ENCODE measurements at regions not wholly inside any gene's neighbourhood (a gene's known extent, or its start where the extent isn't known, plus 50 kb on each side); places are given as distances from the start of the nearest gene placed in this dataset.
"Not testable (repeated sequence)": the region's sequence is repeated elsewhere in the genome, so short reads cannot be mapped to it uniquely, and the experiment has no call there.

- not testable (repeated sequence) for H3K27ac ChIP-seq (ENCODE audit: low read depth, low read length); H3K27me3 ChIP-seq (ENCODE audit: control insufficient read depth, insufficient read depth, low read length); H3K4me1 ChIP-seq (ENCODE audit: control insufficient read depth, insufficient read depth, low read length); H3K4me3 ChIP-seq (ENCODE audit: low read depth, low read length); H3K9me3 ChIP-seq (ENCODE audit: control insufficient read depth, insufficient read depth, low read length); H3K36me3 ChIP-seq (ENCODE audit: control insufficient read depth, insufficient read depth, low read length); H3K9ac ChIP-seq (ENCODE audit: low read depth, low read length)
Measured at GRCh38 chr1:65552484-65552883, 132.0 kb downstream of the LEPR start.

- not testable (repeated sequence) for H3K4me3 ChIP-seq (ENCODE audit: low read depth, low read length); H3K36me3 ChIP-seq (ENCODE audit: control insufficient read depth, insufficient read depth, low read length); H3K27me3 ChIP-seq (ENCODE audit: control insufficient read depth, insufficient read depth, low read length); H3K4me1 ChIP-seq (ENCODE audit: control insufficient read depth, insufficient read depth, low read length); H3K9me3 ChIP-seq (ENCODE audit: control insufficient read depth, insufficient read depth, low read length); H3K9ac ChIP-seq (ENCODE audit: low read depth, low read length)
- peak overlapping the region; percentile 35 for H3K27ac ChIP-seq (ENCODE audit: low read depth, low read length)
Measured at GRCh38 chr1:65554086-65554764, 133.8 kb downstream of the LEPR start.

- Histone ChIP-seq H3K27me3 (ENCODE audit: control insufficient read depth, insufficient read depth, low read length) (no peaks in the 10 kb centered on the region), H3K4me1 (ENCODE audit: control insufficient read depth, insufficient read depth, low read length) (no peaks in the 10 kb centered on the region; the same call in 1 of the 2 replicates), H3K4me3 (ENCODE audit: low read depth, low read length) (no peak overlapping the region), H3K36me3 (ENCODE audit: control insufficient read depth, insufficient read depth, low read length) (no peaks in the 10 kb centered on the region), H3K9me3 (ENCODE audit: control insufficient read depth, insufficient read depth, low read length) (no peaks in the 10 kb centered on the region), H3K27ac (ENCODE audit: low read depth, low read length) (peak overlapping the region; percentile 35), H3K9ac (ENCODE audit: low read depth, low read length) (no peak overlapping the region)
Measured at GRCh38 chr1:65554829-65555228, 134.4 kb downstream of the LEPR start.

GRCh38 chr1:65558215-65558614 is 137.7 kb downstream of the LEPR start:
- Histone ChIP-seq H3K9ac (ENCODE audit: low read depth, low read length) (no peak overlapping the region), H3K27ac (ENCODE audit: low read depth, low read length) (no peak overlapping the region), H3K9me3 (ENCODE audit: control insufficient read depth, insufficient read depth, low read length) (no peaks in the 10 kb centered on the region), H3K27me3 (ENCODE audit: control insufficient read depth, insufficient read depth, low read length) (no peaks in the 10 kb centered on the region), H3K36me3 (ENCODE audit: control insufficient read depth, insufficient read depth, low read length) (no peaks in the 10 kb centered on the region), H3K4me3 (ENCODE audit: low read depth, low read length) (no peak overlapping the region), H3K4me1 (ENCODE audit: control insufficient read depth, insufficient read depth, low read length) (no peaks in the 10 kb centered on the region; the same call in 1 of the 2 replicates)

GRCh38 chr1:65564493-65564892 is 144.0 kb downstream of the LEPR start:
- Histone ChIP-seq H3K27ac (ENCODE audit: low read depth, low read length) (no peak overlapping the region), H3K27me3 (ENCODE audit: control insufficient read depth, insufficient read depth, low read length) (no peaks in the 10 kb centered on the region), H3K36me3 (ENCODE audit: control insufficient read depth, insufficient read depth, low read length) (no peaks in the 10 kb centered on the region), H3K4me1 (ENCODE audit: control insufficient read depth, insufficient read depth, low read length) (no peaks in the 10 kb centered on the region), H3K9me3 (ENCODE audit: control insufficient read depth, insufficient read depth, low read length) (no peaks in the 10 kb centered on the region), H3K9ac (ENCODE audit: low read depth, low read length) (no peak overlapping the region), H3K4me3 (ENCODE audit: low read depth, low read length) (peak overlapping the region; percentile 50; the same call in 1 of the 2 replicates)

GRCh38 chr1:65568285-65568684 is 147.8 kb downstream of the LEPR start:
- no peaks in the 10 kb centered on the region for H3K9me3 ChIP-seq (ENCODE audit: control insufficient read depth, insufficient read depth, low read length)
- H3K4me1 ChIP-seq (ENCODE audit: control insufficient read depth, insufficient read depth, low read length) = no peaks in the 10 kb centered on the region
- H3K4me3 ChIP-seq (ENCODE audit: low read depth, low read length) = no peak overlapping the region
- H3K27me3 ChIP-seq (ENCODE audit: control insufficient read depth, insufficient read depth, low read length) = no peaks in the 10 kb centered on the region
- no peak overlapping the region for H3K27ac ChIP-seq (ENCODE audit: low read depth, low read length)
- no peaks in the 10 kb centered on the region for H3K36me3 ChIP-seq (ENCODE audit: control insufficient read depth, insufficient read depth, low read length)
- no peak overlapping the region for H3K9ac ChIP-seq (ENCODE audit: low read depth, low read length)

- no peaks in the 10 kb centered on the region for H3K36me3 ChIP-seq (ENCODE audit: control insufficient read depth, insufficient read depth, low read length)
- H3K4me1 ChIP-seq (ENCODE audit: control insufficient read depth, insufficient read depth, low read length) = no peaks in the 10 kb centered on the region
- no peak overlapping the region for H3K4me3 ChIP-seq (ENCODE audit: low read depth, low read length)
- no peaks in the 10 kb centered on the region for H3K9me3 ChIP-seq (ENCODE audit: control insufficient read depth, insufficient read depth, low read length)
- no peak overlapping the region for H3K9ac ChIP-seq (ENCODE audit: low read depth, low read length)
- no peak overlapping the region for H3K27ac ChIP-seq (ENCODE audit: low read depth, low read length)
- H3K27me3 ChIP-seq (ENCODE audit: control insufficient read depth, insufficient read depth, low read length) = no peaks in the 10 kb centered on the region
Measured at GRCh38 chr1:65572701-65573421, 152.4 kb downstream of the LEPR start.

GRCh38 chr1:65577278-65577677 is 156.8 kb downstream of the LEPR start:
- no peaks in the 10 kb centered on the region for H3K36me3 ChIP-seq (ENCODE audit: control insufficient read depth, insufficient read depth, low read length)
- H3K9me3 ChIP-seq (ENCODE audit: control insufficient read depth, insufficient read depth, low read length) = no peaks in the 10 kb centered on the region
- no peak overlapping the region for H3K27ac ChIP-seq (ENCODE audit: low read depth, low read length)
- no peak overlapping the region for H3K4me3 ChIP-seq (ENCODE audit: low read depth, low read length)
- no peaks in the 10 kb centered on the region for H3K4me1 ChIP-seq (ENCODE audit: control insufficient read depth, insufficient read depth, low read length)
- H3K27me3 ChIP-seq (ENCODE audit: control insufficient read depth, insufficient read depth, low read length) = no peaks in the 10 kb centered on the region
- H3K9ac ChIP-seq (ENCODE audit: low read depth, low read length) = no peak overlapping the region

GRCh38 chr1:65577982-65578381 is 157.5 kb downstream of the LEPR start:
- not testable (repeated sequence) for H3K4me1 ChIP-seq (ENCODE audit: control insufficient read depth, insufficient read depth, low read length); H3K27me3 ChIP-seq (ENCODE audit: control insufficient read depth, insufficient read depth, low read length); H3K9ac ChIP-seq (ENCODE audit: low read depth, low read length); H3K9me3 ChIP-seq (ENCODE audit: control insufficient read depth, insufficient read depth, low read length); H3K36me3 ChIP-seq (ENCODE audit: control insufficient read depth, insufficient read depth, low read length); H3K4me3 ChIP-seq (ENCODE audit: low read depth, low read length); H3K27ac ChIP-seq (ENCODE audit: low read depth, low read length)

GRCh38 chr1:65581119-65581518 is 160.7 kb downstream of the LEPR start:
- Histone ChIP-seq H3K4me3 (ENCODE audit: low read depth, low read length) (no peak overlapping the region), H3K27ac (ENCODE audit: low read depth, low read length) (no peak overlapping the region), H3K4me1 (ENCODE audit: control insufficient read depth, insufficient read depth, low read length) (no peaks in the 10 kb centered on the region), H3K36me3 (ENCODE audit: control insufficient read depth, insufficient read depth, low read length) (no peaks in the 10 kb centered on the region), H3K27me3 (ENCODE audit: control insufficient read depth, insufficient read depth, low read length) (no peaks in the 10 kb centered on the region), H3K9me3 (ENCODE audit: control insufficient read depth, insufficient read depth, low read length) (no peaks in the 10 kb centered on the region), H3K9ac (ENCODE audit: low read depth, low read length) (no peak overlapping the region)

GRCh38 chr1:65584399-65584798 is 163.9 kb downstream of the LEPR start:
- H3K4me3 ChIP-seq (ENCODE audit: low read depth, low read length) = no peak overlapping the region
- H3K36me3 ChIP-seq (ENCODE audit: control insufficient read depth, insufficient read depth, low read length) = no peaks in the 10 kb centered on the region
- H3K9me3 ChIP-seq (ENCODE audit: control insufficient read depth, insufficient read depth, low read length) = no peaks in the 10 kb centered on the region
- H3K9ac ChIP-seq (ENCODE audit: low read depth, low read length) = no peak overlapping the region
- H3K4me1 ChIP-seq (ENCODE audit: control insufficient read depth, insufficient read depth, low read length) = no peaks in the 10 kb centered on the region
- H3K27ac ChIP-seq (ENCODE audit: low read depth, low read length) = no peak overlapping the region
- H3K27me3 ChIP-seq (ENCODE audit: control insufficient read depth, insufficient read depth, low read length) = no peaks in the 10 kb centered on the region
